Vagina (tissue), 2 donors: ENCODE measurements at regions not wholly inside any gene's neighbourhood (a gene's known extent, or its start where the extent isn't known, plus 50 kb on each side); places are given as distances from the start of the nearest gene placed in this dataset.

Experiments used
- DNase-seq, 2 donors: peaks; one replicate each; pipeline ENCODE4 v3.0.0-alpha.2; 2017; ENCODE audit errors: extremely low spot score in 2 of 2
- H3K27ac ChIP-seq: fragments of 200-600 bp; sonication (generic); one replicate; pipeline ENCODE4 v1.5.1; 2019
- H3K27me3 ChIP-seq: fragments of 200-600 bp; sonication (generic); one replicate; pipeline ENCODE4 v1.5.1; 2019
- H3K36me3 ChIP-seq, 2 donors: fragments of 200-600 bp; sonication (generic); one replicate each; pipeline ENCODE4 v1.5.1; 2017 to 2019
- H3K4me1 ChIP-seq: fragments of 200-600 bp; sonication (generic); one replicate; pipeline ENCODE4 v1.5.1; 2019
- H3K4me3 ChIP-seq, 2 donors: fragments of 200-600 bp; sonication (generic); 1 replicate in 1 of 2; 2 replicates in 1 of 2; pipeline ENCODE4 v1.5.1; 2016 to 2019
- H3K9me3 ChIP-seq: fragments of 200-600 bp; sonication (generic); one replicate; pipeline ENCODE4 v1.5.1; 2019
- CTCF ChIP-seq, 3 experiments: fragments of 450-650 bp in 2 of 3; fragments of 200-600 bp in 1 of 3; sonication (generic) in 1 of 3; IDR thresholded peaks; one replicate each; pipeline ENCODE4 v1.5.1; 2017 to 2019; ENCODE audit warnings: antibody characterized with exemption in 3 of 3, mild to moderate bottlenecking in 2 of 3, moderate library complexity in 2 of 3
- POLR2A ChIP-seq, 2 donors: fragments of 450-650 bp; IDR thresholded peaks; one replicate each; pipeline ENCODE4 v1.6.1; 2017; ENCODE audit warnings: antibody characterized with exemption in 2 of 2, mild to moderate bottlenecking in 2 of 2, moderate library complexity in 2 of 2
- POLR2AphosphoS5 ChIP-seq, 2 donors: sonication (generic); formaldehyde crosslinking; IDR thresholded peaks; one replicate each; pipeline ENCODE4 v1.9.0; 2017; ENCODE audit warnings: antibody characterized with exemption in 2 of 2, mild to moderate bottlenecking in 2 of 2, low read depth in 1 of 2; ENCODE audit not compliant: insufficient read depth in 1 of 2
- intact Hi-C: fragments of 100-400 bp; cut with DNase I; formaldehyde crosslinking; loops from one replicate; pipeline ENCODE4 v1.15.1; 2023

- Histone ChIP-seq H3K27me3 (no peaks in the 10 kb centered on the region), H3K9me3 (no peaks in the 10 kb centered on the region), H3K4me1 (no peaks in the 10 kb centered on the region), H3K36me3 (no peaks in the 10 kb centered on the region), H3K27ac (no peak overlapping the region), H3K4me3 (no peak overlapping the region)
- intact Hi-C loops = no loop called here
- DNase-seq = no peak
- no peak for TF ChIP-seq POLR2AphosphoS5 (IDR thresholded peaks at IDR 0.05; ENCODE audit: insufficient read depth in 1 of 2, low read depth in 1 of 2)
- no peak for TF ChIP-seq CTCF (IDR thresholded peaks at IDR 0.05)
- TF ChIP-seq POLR2A (IDR thresholded peaks at IDR 0.05) = no peak
Observed at GRCh38 chr4:138903185-138903584, 112.4 kb upstream of the NOCT start.

DNA sequence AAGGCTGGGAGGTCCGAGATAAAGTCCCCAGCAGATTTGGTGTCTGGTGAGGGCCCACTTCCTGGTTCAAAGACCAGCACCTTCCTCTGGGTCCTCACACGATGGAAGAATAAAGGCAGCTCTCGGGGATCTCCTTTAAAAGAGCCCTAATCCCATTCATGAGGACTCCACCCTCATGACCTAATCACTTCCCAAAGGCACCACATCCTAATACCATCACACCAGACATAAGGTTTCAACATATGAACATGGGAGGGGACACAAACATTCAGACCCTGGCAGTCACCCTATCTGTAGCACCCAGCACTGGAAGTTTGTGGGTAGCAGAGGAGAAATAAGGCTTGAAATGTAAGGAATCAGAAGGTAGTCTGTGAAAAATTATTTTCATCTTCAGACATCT lies 112.9 kb upstream of the NOCT start:
- Histone ChIP-seq H3K36me3 (no peaks in the 10 kb centered on the region), H3K4me3 (no peak overlapping the region), H3K27me3 (no peaks in the 10 kb centered on the region), H3K4me1 (no peaks in the 10 kb centered on the region), H3K27ac (no peak overlapping the region), H3K9me3 (no peaks in the 10 kb centered on the region)
- no peak for DNase-seq
- TF ChIP-seq POLR2AphosphoS5 (IDR thresholded peaks at IDR 0.05; ENCODE audit: insufficient read depth in 1 of 2, low read depth in 1 of 2) (no peak), CTCF (IDR thresholded peaks at IDR 0.05) (no peak), POLR2A (IDR thresholded peaks at IDR 0.05) (no peak)
- intact Hi-C loops = no loop called here

DNA sequence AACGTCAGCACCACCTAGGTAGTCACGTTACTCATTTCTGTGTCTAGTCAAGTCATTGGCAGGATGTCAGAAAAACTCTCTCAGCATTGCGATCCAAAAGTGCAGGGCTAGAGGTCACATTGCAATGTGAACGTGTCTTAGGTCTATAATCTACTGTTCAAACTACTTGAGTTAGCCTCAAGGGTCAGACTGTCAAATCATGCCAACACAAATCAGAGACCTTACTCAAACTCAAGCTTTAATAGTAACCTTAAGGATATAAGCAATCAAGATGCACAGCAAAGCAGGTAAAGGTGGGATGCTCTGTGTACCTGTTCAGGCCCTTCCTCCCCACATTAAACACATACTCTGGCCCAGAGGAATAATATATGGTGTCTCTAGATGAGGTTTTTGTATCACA lies 114.4 kb upstream of the NOCT start:
- no peak for DNase-seq
- no peaks in the 10 kb centered on the region for H3K27me3 ChIP-seq
- no peaks in the 10 kb centered on the region for H3K36me3 ChIP-seq
- intact Hi-C loops = no loop called here
- no peaks in the 10 kb centered on the region for H3K4me1 ChIP-seq
- TF ChIP-seq POLR2AphosphoS5 (IDR thresholded peaks at IDR 0.05; ENCODE audit: insufficient read depth in 1 of 2, low read depth in 1 of 2) (no peak), POLR2A (IDR thresholded peaks at IDR 0.05) (no peak), CTCF (IDR thresholded peaks at IDR 0.05) (no peak)
- H3K27ac ChIP-seq = no peak overlapping the region
- no peaks in the 10 kb centered on the region for H3K9me3 ChIP-seq
- no peak overlapping the region for H3K4me3 ChIP-seq

DNA sequence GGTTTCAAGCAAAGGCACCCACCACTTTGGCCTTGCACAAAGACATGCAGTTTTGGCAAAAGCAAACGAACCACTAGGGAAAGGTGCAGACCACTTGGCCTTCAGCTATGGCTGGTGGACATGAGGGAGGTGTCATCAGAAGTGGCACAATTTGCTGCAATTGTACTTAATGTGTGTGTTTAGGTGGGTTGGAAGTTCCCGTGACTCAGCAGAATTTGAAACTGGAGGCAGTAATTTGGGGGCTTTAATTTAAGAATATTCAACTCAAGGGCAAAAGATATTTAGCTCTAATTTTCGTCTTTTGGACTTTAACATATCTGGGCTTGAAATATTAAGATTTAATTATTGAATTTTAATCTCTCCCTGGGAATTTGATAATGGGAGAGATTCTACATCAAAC lies 115.6 kb upstream of the NOCT start:
- Histone ChIP-seq H3K27me3 (no peaks in the 10 kb centered on the region), H3K27ac (no peak overlapping the region), H3K36me3 (no peaks in the 10 kb centered on the region), H3K4me3 (no peak overlapping the region), H3K4me1 (no peaks in the 10 kb centered on the region), H3K9me3 (no peaks in the 10 kb centered on the region)
- no peak for DNase-seq
- intact Hi-C loops = no loop called here
- TF ChIP-seq POLR2A (IDR thresholded peaks at IDR 0.05) = no peak
- TF ChIP-seq POLR2AphosphoS5 (IDR thresholded peaks at IDR 0.05; ENCODE audit: insufficient read depth in 1 of 2, low read depth in 1 of 2) = no peak
- TF ChIP-seq CTCF (IDR thresholded peaks at IDR 0.05) = no peak

- Histone ChIP-seq H3K4me1 (no peaks in the 10 kb centered on the region), H3K9me3 (no peaks in the 10 kb centered on the region), H3K27me3 (no peaks in the 10 kb centered on the region), H3K4me3 (no peak overlapping the region), H3K36me3 (no peaks in the 10 kb centered on the region), H3K27ac (no peak overlapping the region)
- intact Hi-C loops = no loop called here
- TF ChIP-seq POLR2AphosphoS5 (IDR thresholded peaks at IDR 0.05; ENCODE audit: insufficient read depth in 1 of 2, low read depth in 1 of 2) = no peak
- TF ChIP-seq CTCF (IDR thresholded peaks at IDR 0.05) = no peak
- no peak for TF ChIP-seq POLR2A (IDR thresholded peaks at IDR 0.05)
- DNase-seq = no peak
Observed at GRCh38 chr4:138898282-138898681, 117.3 kb upstream of the NOCT start.
